IPS-18a (cell line): ENCODE measurements at regions not wholly inside any gene's neighbourhood (a gene's known extent, or its start where the extent isn't known, plus 50 kb on each side); places are given as distances from the start of the nearest gene placed in this dataset.
"Not testable (repeated sequence)": the region's sequence is repeated elsewhere in the genome, so short reads cannot be mapped to it uniquely, and the experiment has no call there.

Source experiments
- H3K27ac ChIP-seq: one replicate; pipeline ENCODE4 v1.5.1; 2013; ENCODE audit warnings: low read length
- H3K27me3 ChIP-seq: one replicate; pipeline ENCODE4 v1.6.1; 2013; ENCODE audit warnings: mild to moderate bottlenecking, low read length; ENCODE audit not compliant: control insufficient read depth, insufficient read depth
- H3K36me3 ChIP-seq: one replicate; pipeline ENCODE4 v1.6.1; 2013; ENCODE audit warnings: low read depth, low read length; ENCODE audit not compliant: control insufficient read depth
- H3K4me1 ChIP-seq: one replicate; pipeline ENCODE4 v1.6.1; 2013; ENCODE audit warnings: low read depth, low read length; ENCODE audit not compliant: control insufficient read depth
- H3K4me3 ChIP-seq: one replicate; pipeline ENCODE4 v1.5.1; 2013; ENCODE audit warnings: low read length
- H3K9ac ChIP-seq: one replicate; pipeline ENCODE4 v1.6.1; 2013; ENCODE audit warnings: mild to moderate bottlenecking, low read length, moderate library complexity
- H3K9me3 ChIP-seq: one replicate; pipeline ENCODE4 v1.6.1; 2013; ENCODE audit warnings: low read depth, low read length; ENCODE audit not compliant: control insufficient read depth

GRCh38 chr1:221256773-221257172, 377.5 kb downstream of the HLX start:
- no peak overlapping the region for H3K9ac ChIP-seq
- no peaks in the 10 kb centered on the region for H3K4me1 ChIP-seq
- no peak overlapping the region for H3K4me3 ChIP-seq
- no peaks in the 10 kb centered on the region for H3K27me3 ChIP-seq
- H3K36me3 ChIP-seq: no peaks in the 10 kb centered on the region
- no peak overlapping the region for H3K27ac ChIP-seq
- H3K9me3 ChIP-seq: no peaks in the 10 kb centered on the region

GRCh38 chr1:221257548-221257947, 378.3 kb downstream of the HLX start:
- H3K36me3 ChIP-seq, H3K27me3 ChIP-seq, H3K4me1 ChIP-seq, H3K9ac ChIP-seq, H3K4me3 ChIP-seq, H3K9me3 ChIP-seq, H3K27ac ChIP-seq: not testable (repeated sequence)

- H3K9ac ChIP-seq, H3K9me3 ChIP-seq, H3K27ac ChIP-seq, H3K4me3 ChIP-seq, H3K36me3 ChIP-seq, H3K27me3 ChIP-seq, H3K4me1 ChIP-seq: not testable (repeated sequence)
These were observed 383.4 kb downstream of the HLX start for GRCh38 chr1:221262677-221263076.

- Histone ChIP-seq H3K9me3 (peaks cover 9% of the 10 kb centered on the region), H3K27me3 (no peaks in the 10 kb centered on the region), H3K36me3 (no peaks in the 10 kb centered on the region), H3K4me3 (no peak overlapping the region), H3K9ac (no peak overlapping the region), H3K4me1 (no peaks in the 10 kb centered on the region), H3K27ac (no peak overlapping the region)
These were observed 384.9 kb downstream of the HLX start for GRCh38 chr1:221263831-221264767.

- Histone ChIP-seq H3K4me3 (no peak overlapping the region), H3K4me1 (no peaks in the 10 kb centered on the region), H3K9me3 (peaks cover 9% of the 10 kb centered on the region), H3K9ac (no peak overlapping the region), H3K27me3 (no peaks in the 10 kb centered on the region), H3K36me3 (no peaks in the 10 kb centered on the region), H3K27ac (no peak overlapping the region)
These were observed 385.6 kb downstream of the HLX start for GRCh38 chr1:221264848-221265247.

- Histone ChIP-seq H3K4me1 (no peaks in the 10 kb centered on the region), H3K27ac (no peak overlapping the region), H3K36me3 (no peaks in the 10 kb centered on the region), H3K9me3 (peaks cover 4% of the 10 kb centered on the region), H3K4me3 (no peak overlapping the region), H3K9ac (no peak overlapping the region), H3K27me3 (no peaks in the 10 kb centered on the region)
These were observed 389.1 kb downstream of the HLX start for GRCh38 chr1:221268295-221268694.

GRCh38 chr1:221271701-221272100, 392.5 kb downstream of the HLX start:
- Histone ChIP-seq H3K36me3 (no peaks in the 10 kb centered on the region), H3K4me1 (no peaks in the 10 kb centered on the region), H3K27me3 (no peaks in the 10 kb centered on the region), H3K9ac (no peak overlapping the region), H3K4me3 (no peak overlapping the region), H3K9me3 (no peaks in the 10 kb centered on the region), H3K27ac (no peak overlapping the region)

- no peak overlapping the region for H3K27ac ChIP-seq
- no peak overlapping the region for H3K9ac ChIP-seq
- H3K27me3 ChIP-seq: no peaks in the 10 kb centered on the region
- no peaks in the 10 kb centered on the region for H3K36me3 ChIP-seq
- no peaks in the 10 kb centered on the region for H3K4me1 ChIP-seq
- no peak overlapping the region for H3K4me3 ChIP-seq
- H3K9me3 ChIP-seq: no peaks in the 10 kb centered on the region
These were observed 393.7 kb downstream of the HLX start for GRCh38 chr1:221272940-221273339.

GRCh38 chr1:221274373-221274772, 395.1 kb downstream of the HLX start:
- H3K36me3 ChIP-seq: no peaks in the 10 kb centered on the region
- H3K27me3 ChIP-seq: no peaks in the 10 kb centered on the region
- no peak overlapping the region for H3K27ac ChIP-seq
- H3K4me3 ChIP-seq: no peak overlapping the region
- H3K9ac ChIP-seq: no peak overlapping the region
- H3K9me3 ChIP-seq: no peaks in the 10 kb centered on the region
- no peaks in the 10 kb centered on the region for H3K4me1 ChIP-seq

- Histone ChIP-seq H3K4me1 (no peaks in the 10 kb centered on the region), H3K4me3 (no peak overlapping the region), H3K9me3 (no peaks in the 10 kb centered on the region), H3K9ac (no peak overlapping the region), H3K36me3 (no peaks in the 10 kb centered on the region), H3K27ac (no peak overlapping the region), H3K27me3 (no peaks in the 10 kb centered on the region)
These were observed 397.7 kb downstream of the HLX start for GRCh38 chr1:221276896-221277409.

- H3K9me3 ChIP-seq: no peaks in the 10 kb centered on the region
- H3K27ac ChIP-seq: no peak overlapping the region
- H3K4me1 ChIP-seq: no peaks in the 10 kb centered on the region
- H3K36me3 ChIP-seq: no peaks in the 10 kb centered on the region
- no peaks in the 10 kb centered on the region for H3K27me3 ChIP-seq
- no peak overlapping the region for H3K4me3 ChIP-seq
- no peak overlapping the region for H3K9ac ChIP-seq
These were observed 399.9 kb downstream of the HLX start for GRCh38 chr1:221279146-221279545.

GRCh38 chr1:221283532-221283931, 404.3 kb downstream of the HLX start:
- Histone ChIP-seq H3K27ac (no peak overlapping the region), H3K4me1 (peaks cover 9% of the 10 kb centered on the region), H3K4me3 (no peak overlapping the region), H3K9ac (no peak overlapping the region), H3K9me3 (no peaks in the 10 kb centered on the region), H3K36me3 (no peaks in the 10 kb centered on the region), H3K27me3 (no peaks in the 10 kb centered on the region)
